OCI-LY7 (cell line): ENCODE measurements at regions not wholly inside any gene's neighbourhood (a gene's known extent, or its start where the extent isn't known, plus 50 kb on each side); places are given as distances from the start of the nearest gene placed in this dataset.

Source experiments
- BruUV-seq: library from RNA; stranded (reverse); fragments of 400-500 nt; replicated peaks from 2 replicates; lab custom pipeline; 2021; lab: Mats Ljungman, UMichigan
- CTCF ChIA-PET: fragments of 300-600 bp; sonication (Branson Sonifier 250); formaldehyde crosslinking; loops from one replicate; lab custom pipeline; 2022; ENCODE audit warnings: antibody characterized with exemption; ENCODE audit not compliant: unreplicated experiment; lab: Charles Lee
- POLR2A ChIA-PET: fragments of 300-600 bp; sonication (Branson Sonifier 250); formaldehyde crosslinking; loops from one replicate; lab custom pipeline; 2022; ENCODE audit warnings: antibody characterized with exemption; lab: Charles Lee
- DNase-seq: peaks from one replicate; pipeline ENCODE4 v3.0.0-alpha.2; 2015; ENCODE audit warnings: low spot score
- H2AFZ ChIP-seq: fragments of 200-600 bp; sonication (generic), shearing (Covaris generic); 2 replicates; pipeline ENCODE4 v1.6.1; 2014; ENCODE audit warnings: mild to moderate bottlenecking, antibody characterized with exemption, low read length, moderate library complexity
- H3K27ac ChIP-seq: fragments of 200-600 bp; sonication (generic); 2 replicates; pipeline ENCODE4 v1.5.1; 2014; ENCODE audit warnings: mixed run types, low read depth, mild to moderate bottlenecking, moderate library complexity, low read length, inconsistent platforms; ENCODE audit not compliant: poor library complexity, severe bottlenecking
- H3K36me3 ChIP-seq: fragments of 200-600 bp; sonication (generic); 2 replicates; pipeline ENCODE4 v1.6.1; 2014; ENCODE audit warnings: mild to moderate bottlenecking, antibody characterized with exemption, low read length, moderate library complexity, mixed read lengths; ENCODE audit not compliant: insufficient read depth
- H3K4me1 ChIP-seq: fragments of 200-600 bp; sonication (generic); 2 replicates; pipeline ENCODE4 v1.5.1; 2014; ENCODE audit warnings: mild to moderate bottlenecking, low read length; ENCODE audit not compliant: insufficient read depth, poor library complexity, severe bottlenecking
- H3K4me2 ChIP-seq: fragments of 200-600 bp; sonication (generic); 2 replicates; pipeline ENCODE4 v1.6.1; 2014; ENCODE audit warnings: mild to moderate bottlenecking, low read length
- H3K4me3 ChIP-seq: fragments of 200-600 bp; sonication (generic); 2 replicates; pipeline ENCODE4 v1.5.1; 2014; ENCODE audit warnings: mild to moderate bottlenecking, low read depth, low read length; ENCODE audit not compliant: poor library complexity, severe bottlenecking
- H3K79me2 ChIP-seq: fragments of 200-600 bp; sonication (generic); 2 replicates; pipeline ENCODE4 v1.6.1; 2016; ENCODE audit warnings: low read depth, mild to moderate bottlenecking, low read length, moderate library complexity, mixed read lengths; ENCODE audit not compliant: insufficient read depth
- H3K9me2 ChIP-seq: fragments of 200-600 bp; sonication (generic); 2 replicates; pipeline ENCODE4 v1.6.1; 2016; ENCODE audit warnings: mild to moderate bottlenecking, low read length, mixed read lengths; ENCODE audit not compliant: insufficient read depth
- H3K9me3 ChIP-seq: fragments of 200-600 bp; sonication (generic); 2 replicates; pipeline ENCODE4 v1.6.1; 2014; ENCODE audit warnings: mild to moderate bottlenecking, mixed run types, low read length, mixed read lengths
- H4K20me1 ChIP-seq: fragments of 200-600 bp; sonication (generic); 2 replicates; pipeline ENCODE4 v1.6.1; 2014; ENCODE audit warnings: mild to moderate bottlenecking, antibody characterized with exemption, low read length, moderate library complexity, mixed read lengths; ENCODE audit not compliant: insufficient read depth
- CTCF ChIP-seq: fragments of 200-600 bp; sonication (generic); conservative IDR thresholded peaks from 2 replicates; pipeline ENCODE4 v1.5.1; 2014; ENCODE audit warnings: mild to moderate bottlenecking, antibody characterized with exemption, low read length, moderate library complexity, mixed read lengths
- EZH2phosphoT487 ChIP-seq: fragments of 200-600 bp; sonication (generic); IDR thresholded peaks from 2 replicates; pipeline ENCODE4 v1.6.1; 2018; ENCODE audit warnings: low read depth, borderline replicate concordance, mild to moderate bottlenecking, mixed run types, antibody characterized with exemption, low read length, moderate library complexity, mixed read lengths
- intact Hi-C: fragments of 100-400 bp; cut with micrococcal nuclease; formaldehyde crosslinking; loops from one replicate; pipeline ENCODE4 v1.10.0; 2022; ENCODE audit not compliant: unreplicated experiment

- no peaks in the 10 kb centered on the region for H3K9me2 ChIP-seq
- no peaks in the 10 kb centered on the region for H3K36me3 ChIP-seq
- no peaks in the 10 kb centered on the region for H3K9me3 ChIP-seq
- ChIA-PET CTCF (no interaction called here), POLR2A (interaction anchor here (0.7 to 3.4 kb wide), 7 partner anchors 8 to 383 kb away, joined by 3 to 16 read pairs (median 4); no protein-coding TSS in a partner anchor)
- no peaks in the 10 kb centered on the region for H4K20me1 ChIP-seq
- H3K4me3 ChIP-seq = no peak overlapping the region
- no peak overlapping the region for H3K27ac ChIP-seq
- no TSS peak for BruUV-seq
- H3K4me2 ChIP-seq = 0 out of 2 replicates have a peak overlapping the region, but pooled peaks have one; percentile 4
- intact Hi-C loops = loop anchor here (2.0 to 5.0 kb wide), 9 partner anchors 24 to 556 kb away; partner anchors contain the start of gene NR5A2
- no peak for TF ChIP-seq EZH2phosphoT487
- peak; percentile 95 for TF ChIP-seq CTCF
- peaks cover 13% of the 10 kb centered on the region for H3K4me1 ChIP-seq
- peak; percentile 74 for DNase-seq
- no peaks in the 10 kb centered on the region for H3K79me2 ChIP-seq
- H2AFZ ChIP-seq = peak overlapping the region; percentile 80
Measured at GRCh38 chr1:199954699-199955098, 72.8 kb upstream of the NR5A2 start.

- 0 out of 2 replicates have a peak overlapping the region, but pooled peaks have one; percentile 4 for H3K4me2 ChIP-seq
- CTCF ChIA-PET = interaction anchor here (1.0 kb wide), 1 partner anchor 77 kb away, joined by 3 read pairs; no protein-coding TSS in a partner anchor
- intact Hi-C loops = loop anchor here (2.0 to 5.0 kb wide), 5 partner anchors 24 to 556 kb away; partner anchors contain the start of gene NR5A2
Measured at GRCh38 chr1:199955235-199955634, 72.3 kb upstream of the NR5A2 start.

More at GRCh38 chr1:199955235-199955634, 72.3 kb upstream of the NR5A2 start:
- no peaks in the 10 kb centered on the region for H3K36me3 ChIP-seq
- peak overlapping the region; percentile 80 for H2AFZ ChIP-seq
- no peak overlapping the region for H3K27ac ChIP-seq
- no peaks in the 10 kb centered on the region for H4K20me1 ChIP-seq
- TF ChIP-seq CTCF (no peak), EZH2phosphoT487 (no peak)
- no peaks in the 10 kb centered on the region for H3K9me3 ChIP-seq
- no TSS peak for BruUV-seq
- peaks cover 13% of the 10 kb centered on the region for H3K4me1 ChIP-seq
- POLR2A ChIA-PET = interaction anchor here (0.7 to 3.4 kb wide), 9 partner anchors 9 to 382 kb away, joined by 3 to 16 read pairs (median 3); no protein-coding TSS in a partner anchor
- no peaks in the 10 kb centered on the region for H3K9me2 ChIP-seq
- H3K4me3 ChIP-seq = no peak overlapping the region
- no peaks in the 10 kb centered on the region for H3K79me2 ChIP-seq
- no peak for DNase-seq
